ENCODE measurements at regions not wholly inside any gene's neighbourhood (a gene's known extent, or its start where the extent isn't known, plus 50 kb on each side); places are given as distances from the start of the nearest gene placed in this dataset.

GRCh38 chr4:23015821-23016220, 323.1 kb downstream of the GBA3 start:
- TF ChIP-seq SSRP1 (CRISPR knock-in tag; IDR thresholded peaks at IDR 0.05) = no peak
- TF ChIP-seq TSC22D2 (CRISPR knock-in tag; IDR thresholded peaks at IDR 0.05; ENCODE audit: borderline replicate concordance) = no peak
- Histone ChIP-seq H3K4me3 (replicated peaks in 1 of 3; ENCODE audit: insufficient read depth in 1 of 3, low read depth in 2 of 3, low read length in 3 of 3) (no peak overlapping the region), H3K4me1 (ENCODE audit: insufficient read depth, low read length) (no peaks in the 10 kb centered on the region), H2AFZ (ENCODE audit: low read length) (no peak overlapping the region), H4K20me1 (ENCODE audit: insufficient read depth, low read length) (no peaks in the 10 kb centered on the region), H3K27ac (ENCODE audit: extremely low read length, insufficient read depth, low read length) (no peak overlapping the region), H3K9me3 (ENCODE audit: low read length) (no peaks in the 10 kb centered on the region), H3K9ac (ENCODE audit: insufficient read depth, low read depth, low read length) (no peak overlapping the region), H3K79me2 (ENCODE audit: insufficient read depth, low read length) (no peaks in the 10 kb centered on the region), H3K36me3 (replicated peaks in 1 of 2; ENCODE audit: control insufficient read depth in 1 of 2, insufficient read depth in 2 of 2, low read length in 2 of 2) (no peaks in the 10 kb centered on the region), H3K4me2 (ENCODE audit: low read depth, low read length) (no peak overlapping the region), H3K27me3 (ENCODE audit: control insufficient read depth in 1 of 2, insufficient read depth in 2 of 2, low read length in 2 of 2) (no peaks in the 10 kb centered on the region)
- in situ Hi-C loops (cut with HindIII; ENCODE audit: extremely low pct_ligation_motif_present, low pct_unique_long_range_greater_than_20kb) (no loop called here), intact Hi-C loops (cut with micrococcal nuclease; ENCODE audit: unreplicated experiment) (no loop called here)
- ATAC-seq = no peak
- BruUV-seq (replicated peaks) = no TSS peak
- POLR2A ChIA-PET = no interaction called here
- no peak for FAIRE-seq
- DNase-seq (ENCODE audit: low spot score) = no peak
- CTCF ChIA-PET (ENCODE audit: low intra/inter-chr PET ratio, low total read pairs) = no interaction called here

GRCh38 chr4:23009093-23009492, 316.4 kb downstream of the GBA3 start:
- POLR2A ChIA-PET = no interaction called here
- CTCF ChIA-PET (ENCODE audit: low intra/inter-chr PET ratio, low total read pairs) = no interaction called here
- TF ChIP-seq SNRNP70 (IDR thresholded peaks at IDR 0.05; ENCODE audit: low read depth, low read length) (no peak), SIX4 (CRISPR knock-in tag; IDR thresholded peaks at IDR 0.05) (no peak), ZBTB40 (IDR thresholded peaks at IDR 0.05) (no peak), ZBTB40 (CRISPR knock-in tag; IDR thresholded peaks at IDR 0.05) (no peak), ZMYM2 (CRISPR knock-in tag; IDR thresholded peaks at IDR 0.05) (no peak), ZNF234 (CRISPR knock-in tag; conservative IDR thresholded peaks at IDR 0.05) (no peak)

More at GRCh38 chr4:23009093-23009492, 316.4 kb downstream of the GBA3 start:
- BruUV-seq (replicated peaks) = no TSS peak
- ATAC-seq = no peak
- Histone ChIP-seq H3K4me2 (ENCODE audit: low read depth, low read length) (no peak overlapping the region), H4K20me1 (ENCODE audit: insufficient read depth, low read length) (no peaks in the 10 kb centered on the region), H3K79me2 (ENCODE audit: insufficient read depth, low read length) (no peaks in the 10 kb centered on the region), H3K4me3 (replicated peaks in 1 of 3; ENCODE audit: insufficient read depth in 1 of 3, low read depth in 2 of 3, low read length in 3 of 3) (no peak overlapping the region), H3K36me3 (replicated peaks in 1 of 2; ENCODE audit: control insufficient read depth in 1 of 2, insufficient read depth in 2 of 2, low read length in 2 of 2) (no peaks in the 10 kb centered on the region), H3K27ac (ENCODE audit: extremely low read length, insufficient read depth, low read length) (no peak overlapping the region), H3K9ac (ENCODE audit: insufficient read depth, low read depth, low read length) (no peak overlapping the region), H3K4me1 (ENCODE audit: insufficient read depth, low read length) (no peaks in the 10 kb centered on the region), H2AFZ (ENCODE audit: low read length) (no peak overlapping the region), H3K27me3 (ENCODE audit: control insufficient read depth in 1 of 2, insufficient read depth in 2 of 2, low read length in 2 of 2) (no peaks in the 10 kb centered on the region), H3K9me3 (ENCODE audit: low read length) (peaks cover 18% of the 10 kb centered on the region)
- no peak for FAIRE-seq
- no peak for DNase-seq (ENCODE audit: low spot score)
- in situ Hi-C loops (cut with HindIII; ENCODE audit: extremely low pct_ligation_motif_present, low pct_unique_long_range_greater_than_20kb) = no loop called here
- intact Hi-C loops (cut with micrococcal nuclease; ENCODE audit: unreplicated experiment) = no loop called here

All from HepG2 (cell line).